ENCODE measurements at regions not wholly inside any gene's neighbourhood (a gene's known extent, or its start where the extent isn't known, plus 50 kb on each side); places are given as distances from the start of the nearest gene placed in this dataset.

GRCh38 chr3:194824100-194824499 lies 138.4 kb downstream of the FAM43A start:
- Histone ChIP-seq H3K4me3 (ENCODE audit: insufficient read depth, low read length) (no peak overlapping the region), H3K27me3 (ENCODE audit: insufficient read depth, low read length) (peaks cover 15% of the 10 kb centered on the region), H3K27ac (ENCODE audit: low read depth, low read length) (peak overlapping the region; percentile 59), H3K36me3 (ENCODE audit: insufficient read depth, low read length) (no peaks in the 10 kb centered on the region), H3K79me2 (ENCODE audit: insufficient read depth, low read length) (no peaks in the 10 kb centered on the region), H3K4me1 (ENCODE audit: insufficient read depth, low read length) (peaks cover 19% of the 10 kb centered on the region), H3K4me2 (ENCODE audit: insufficient read depth, low read length) (peak overlapping the region; percentile 34), H2AFZ (ENCODE audit: low read length) (no peak overlapping the region), H4K20me1 (ENCODE audit: insufficient read depth, low read length) (no peaks in the 10 kb centered on the region), H3K9me3 (ENCODE audit: low read depth, low read length) (no peaks in the 10 kb centered on the region)
- DNase-seq (ENCODE audit: insufficient read length, low spot score, missing footprints), result no peak
- TF ChIP-seq CTCF (IDR thresholded peaks at IDR 0.05; ENCODE audit: extremely low read depth, low read depth, low read length), result no peak

DNA sequence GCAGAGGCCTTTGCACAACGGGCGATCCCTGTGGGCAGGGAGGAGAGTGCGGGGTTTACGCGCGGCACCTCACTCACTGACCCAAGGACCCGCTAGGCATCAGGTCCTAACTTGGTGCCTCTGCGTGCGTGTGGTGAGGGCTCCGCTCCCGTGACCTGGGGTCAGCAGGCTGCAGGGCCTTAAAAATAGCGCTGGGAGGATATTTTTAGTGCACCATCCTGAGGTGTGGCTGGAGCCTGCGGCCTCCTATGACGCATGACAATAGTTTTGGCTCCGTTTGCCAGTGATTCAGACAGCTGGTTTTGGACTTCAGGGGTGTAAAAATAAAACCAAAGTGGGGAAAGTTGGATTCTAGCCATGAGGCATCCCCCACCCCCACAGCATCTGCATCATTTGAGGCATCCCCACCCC lies 139.0 kb downstream of the FAM43A start:
- peak; percentile 89 for DNase-seq (ENCODE audit: insufficient read length, low spot score, missing footprints)
- Histone ChIP-seq H3K4me1 (ENCODE audit: insufficient read depth, low read length) (peaks cover 19% of the 10 kb centered on the region), H2AFZ (ENCODE audit: low read length) (no peak overlapping the region), H3K9me3 (ENCODE audit: low read depth, low read length) (no peaks in the 10 kb centered on the region), H3K79me2 (ENCODE audit: insufficient read depth, low read length) (no peaks in the 10 kb centered on the region), H3K36me3 (ENCODE audit: insufficient read depth, low read length) (no peaks in the 10 kb centered on the region), H4K20me1 (ENCODE audit: insufficient read depth, low read length) (no peaks in the 10 kb centered on the region), H3K27me3 (ENCODE audit: insufficient read depth, low read length) (peaks cover 9% of the 10 kb centered on the region), H3K4me2 (ENCODE audit: insufficient read depth, low read length) (peak overlapping the region; percentile 34), H3K27ac (ENCODE audit: low read depth, low read length) (peak overlapping the region; percentile 59), H3K4me3 (ENCODE audit: insufficient read depth, low read length) (no peak overlapping the region)
- TF ChIP-seq CTCF (IDR thresholded peaks at IDR 0.05; ENCODE audit: extremely low read depth, low read depth, low read length), result no peak

DNA sequence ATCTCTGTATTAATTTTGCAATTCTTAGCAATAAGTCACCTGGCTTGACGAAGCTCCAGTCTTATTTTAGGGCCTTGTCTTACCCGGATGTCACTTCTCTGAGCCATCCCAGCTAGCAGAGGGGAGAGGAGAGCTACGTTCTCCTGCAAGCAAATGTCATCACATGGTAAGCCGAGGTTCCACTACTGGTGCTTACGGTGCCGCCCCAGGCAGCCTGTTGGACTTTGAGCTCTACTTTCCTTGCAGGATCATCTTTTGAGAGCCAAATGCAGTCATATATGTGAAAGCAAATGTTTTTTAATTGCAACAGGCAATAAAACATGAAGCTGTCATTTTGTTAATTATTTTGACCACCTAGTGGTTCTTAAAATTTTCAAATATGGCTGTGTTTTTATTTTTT lies 140.9 kb downstream of the FAM43A start:
- no peak for DNase-seq (ENCODE audit: insufficient read length, low spot score, missing footprints)
- Histone ChIP-seq H2AFZ (ENCODE audit: low read length) (no peak overlapping the region), H3K9me3 (ENCODE audit: low read depth, low read length) (no peaks in the 10 kb centered on the region), H3K36me3 (ENCODE audit: insufficient read depth, low read length) (no peaks in the 10 kb centered on the region), H3K4me1 (ENCODE audit: insufficient read depth, low read length) (peaks cover 19% of the 10 kb centered on the region), H3K27ac (ENCODE audit: low read depth, low read length) (no peak overlapping the region), H3K79me2 (ENCODE audit: insufficient read depth, low read length) (no peaks in the 10 kb centered on the region), H3K27me3 (ENCODE audit: insufficient read depth, low read length) (no peaks in the 10 kb centered on the region), H3K4me2 (ENCODE audit: insufficient read depth, low read length) (no peak overlapping the region), H3K4me3 (ENCODE audit: insufficient read depth, low read length) (no peak overlapping the region), H4K20me1 (ENCODE audit: insufficient read depth, low read length) (no peaks in the 10 kb centered on the region)
- TF ChIP-seq CTCF (IDR thresholded peaks at IDR 0.05; ENCODE audit: extremely low read depth, low read depth, low read length), result no peak

DNA sequence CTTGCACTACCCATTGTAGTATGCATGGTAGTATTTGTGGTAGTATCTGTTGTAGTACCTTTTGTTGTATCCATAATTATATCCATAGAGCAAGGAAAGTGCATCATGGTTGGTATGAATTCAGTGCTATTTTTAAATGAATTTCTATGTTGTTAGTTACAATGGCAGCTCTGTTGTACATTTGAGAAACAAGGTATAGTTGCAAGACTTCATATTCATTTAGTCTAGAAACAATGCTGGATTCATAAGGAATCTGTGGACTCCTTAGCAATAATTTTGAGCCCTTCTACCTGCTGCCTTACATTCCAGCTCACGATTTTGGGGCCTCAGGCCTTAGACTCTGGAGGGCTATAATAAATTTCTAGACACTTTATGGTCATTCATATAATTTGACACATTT lies 141.8 kb downstream of the FAM43A start:
- Histone ChIP-seq H3K79me2 (ENCODE audit: insufficient read depth, low read length) (no peaks in the 10 kb centered on the region), H3K4me2 (ENCODE audit: insufficient read depth, low read length) (no peak overlapping the region)
- TF ChIP-seq CTCF (IDR thresholded peaks at IDR 0.05; ENCODE audit: extremely low read depth, low read depth, low read length), result no peak

More for the DNA sequence above, 141.8 kb downstream of the FAM43A start:
- H4K20me1 ChIP-seq (ENCODE audit: insufficient read depth, low read length), result no peaks in the 10 kb centered on the region
- H2AFZ ChIP-seq (ENCODE audit: low read length), result no peak overlapping the region
- H3K27ac ChIP-seq (ENCODE audit: low read depth, low read length), result no peak overlapping the region
- no peaks in the 10 kb centered on the region for H3K36me3 ChIP-seq (ENCODE audit: insufficient read depth, low read length)
- no peaks in the 10 kb centered on the region for H3K9me3 ChIP-seq (ENCODE audit: low read depth, low read length)
- H3K27me3 ChIP-seq (ENCODE audit: insufficient read depth, low read length), result no peaks in the 10 kb centered on the region
- no peak for DNase-seq (ENCODE audit: insufficient read length, low spot score, missing footprints)
- no peak overlapping the region for H3K4me3 ChIP-seq (ENCODE audit: insufficient read depth, low read length)
- H3K4me1 ChIP-seq (ENCODE audit: insufficient read depth, low read length), result peaks cover 19% of the 10 kb centered on the region
